B cell (primary cell): ENCODE measurements at regions not wholly inside any gene's neighbourhood (a gene's known extent, or its start where the extent isn't known, plus 50 kb on each side); places are given as distances from the start of the nearest gene placed in this dataset.

Experiments used
- ATAC-seq: fragments of 200-7000 bp; cut with Tn5 transposase; one replicate; pipeline ENCODE4 v1.10.0; 2021; ENCODE audit warnings: low read depth, mild to moderate bottlenecking, moderate number of reproducible peaks, moderate library complexity
- CTCF ChIA-PET: fragments of 350-600 bp; sonication (Branson Sonifier 250); formaldehyde crosslinking; loops from one replicate; lab custom pipeline; 2021; ENCODE audit warnings: antibody characterized with exemption, inconsistent platforms; lab: Charles Lee
- POLR2A ChIA-PET: fragments of 350-600 bp; sonication (Branson Sonifier 250); formaldehyde crosslinking; loops from one replicate; lab custom pipeline; 2021; ENCODE audit warnings: antibody characterized with exemption; lab: Charles Lee
- DNase-seq: peaks from one replicate; pipeline ENCODE4 v3.0.0; 2013
- H2AFZ ChIP-seq: 2 replicates; pipeline ENCODE4 v1.6.1; 2012; ENCODE audit warnings: mild to moderate bottlenecking, low read depth, low read length; ENCODE audit not compliant: insufficient read depth, poor library complexity, severe bottlenecking
- H3K27ac ChIP-seq, 2 donors: 1 replicate in 1 of 2; 2 replicates in 1 of 2; pipeline ENCODE4 v1.5.1; 2012 to 2013; ENCODE audit warnings: low read length in 2 of 2, mild to moderate bottlenecking in 2 of 2, moderate library complexity in 1 of 2
- H3K27me3 ChIP-seq, 4 experiments: fragments of 200-600 bp in 1 of 4; sonication (generic) in 1 of 4; replicated peaks in 1 of 4; 1 replicate in 2 of 4; 2 replicates in 2 of 4; pipeline versions ENCODE4 v1.6.1 to v1.7.0; 2013 to 2016; ENCODE audit warnings: low read length in 3 of 4, mild to moderate bottlenecking in 2 of 4, mixed read lengths in 1 of 4, moderate library complexity in 1 of 4; ENCODE audit not compliant: insufficient read depth in 4 of 4, control insufficient read depth in 3 of 4; ENCODE audit errors: control extremely low read depth in 1 of 4
- H3K36me3 ChIP-seq, 2 experiments: replicated peaks in 1 of 2; 1 replicate in 1 of 2; 2 replicates in 1 of 2; pipeline versions ENCODE4 v1.6.1 to v1.7.1; 2013; ENCODE audit warnings: low read length in 1 of 2; ENCODE audit not compliant: insufficient read depth in 2 of 2, control insufficient read depth in 1 of 2; ENCODE audit errors: control extremely low read depth in 1 of 2, extremely low read depth in 1 of 2
- H3K4me1 ChIP-seq, 2 donors: fragments of 200-600 bp in 1 of 2; sonication (generic) in 1 of 2; 1 replicate in 1 of 2; 2 replicates in 1 of 2; pipeline versions ENCODE4 v1.5.1 to v1.6.1; 2013 to 2017; ENCODE audit warnings: low read length in 2 of 2; ENCODE audit not compliant: control insufficient read depth in 2 of 2, insufficient read depth in 2 of 2
- H3K4me2 ChIP-seq: replicated peaks from 2 replicates; pipeline ENCODE3; 2012; ENCODE audit warnings: mild to moderate bottlenecking, low read depth, low read length; ENCODE audit not compliant: poor library complexity, severe bottlenecking
- H3K4me3 ChIP-seq, 5 experiments: fragments of 200-600 bp in 1 of 5; sonication (generic) in 1 of 5; 1 replicate in 3 of 5; 2 replicates in 2 of 5; pipeline versions ENCODE4 v1.5.1 to v1.7.0; 2011 to 2016; ENCODE audit warnings: low read length in 4 of 5, mild to moderate bottlenecking in 4 of 5, low read depth in 2 of 5, control low read depth in 1 of 5, moderate library complexity in 1 of 5; ENCODE audit not compliant: insufficient read depth in 1 of 5; ENCODE audit errors: control extremely low read depth in 1 of 5, extremely low read depth in 1 of 5
- H3K79me2 ChIP-seq: fragments of 200-600 bp; sonication (generic); one replicate; pipeline ENCODE4 v1.6.0; 2016; ENCODE audit warnings: low read length; ENCODE audit not compliant: control insufficient read depth, insufficient read depth
- H3K9ac ChIP-seq: fragments of 200-600 bp; sonication (generic); 2 replicates; pipeline ENCODE4 v1.6.1; 2017; ENCODE audit warnings: mild to moderate bottlenecking, low read length, moderate library complexity
- H3K9me3 ChIP-seq, 3 donors: one replicate each; pipeline versions ENCODE4 v1.6.1 to v1.7.1; 2013; ENCODE audit warnings: low read length in 2 of 3; ENCODE audit not compliant: control insufficient read depth in 2 of 3, insufficient read depth in 1 of 3; ENCODE audit errors: control extremely low read depth in 1 of 3
- H4K20me1 ChIP-seq: 2 replicates; pipeline ENCODE4 v1.6.0; 2012; ENCODE audit warnings: mild to moderate bottlenecking, low read length; ENCODE audit not compliant: insufficient read depth, control insufficient read depth, poor library complexity, severe bottlenecking
- H3K27ac Mint-ChIP-seq: one replicate; pipeline ENCODE4 v1.8.0; 2021; ENCODE audit warnings: mixed read lengths
- H3K27me3 Mint-ChIP-seq: one replicate; pipeline ENCODE4 v1.8.0; 2021; ENCODE audit warnings: mixed read lengths
- H3K4me1 Mint-ChIP-seq: one replicate; pipeline ENCODE4 v1.8.0; 2021; ENCODE audit warnings: mixed read lengths
- H3K4me3 Mint-ChIP-seq: one replicate; pipeline ENCODE4 v1.8.0; 2021; ENCODE audit warnings: mixed read lengths
- H3K9me3 Mint-ChIP-seq: one replicate; pipeline ENCODE4 v1.8.0; 2022; ENCODE audit warnings: mixed read lengths; ENCODE audit not compliant: insufficient read depth
- EZH2 ChIP-seq: IDR thresholded peaks from 2 replicates; pipeline ENCODE4 v1.6.1; 2012; ENCODE audit warnings: borderline replicate concordance, low read depth, mild to moderate bottlenecking, moderate library complexity, low read length; ENCODE audit not compliant: insufficient read depth, poor library complexity, severe bottlenecking
- WGBS: methylation state at CpG from one replicate; pipeline ENCODE4 v1.1.5; 2013; ENCODE audit warnings: missing lambda C conversion rate; ENCODE audit not compliant: insufficient coverage; 5-methylcytosine and 5-hydroxymethylcytosine counted together
- intact Hi-C: fragments of 100-400 bp; cut with micrococcal nuclease; formaldehyde crosslinking; loops from one replicate; pipeline ENCODE4 v1.10.0; 2022
- TF ChIP-seq, protein P1 (sequence below): fragments of 200-600 bp; IDR thresholded peaks from one replicate; pipeline ENCODE4 v1.8.0; 2022; ENCODE audit warnings: antibody characterized with exemption, mild to moderate bottlenecking

- ChIA-PET POLR2A (no interaction called here), CTCF (no interaction called here)
- no peak overlapping the region for H3K4me3 ChIP-seq
- H3K36me3 ChIP-seq: no peaks in the 10 kb centered on the region
- no peaks in the 10 kb centered on the region for H3K79me2 ChIP-seq
- Mint-ChIP-seq H3K27me3 (peaks cover 3% of the 10 kb centered on the region), H3K4me1 (no peaks in the 10 kb centered on the region), H3K27ac (no peak overlapping the region), H3K9me3 (peaks cover 15% of the 10 kb centered on the region), H3K4me3 (no peak overlapping the region)
- 100% methylated on average over 3 of the region's 3 CpGs for WGBS
- no peak for ATAC-seq
- no peak overlapping the region for H3K4me2 ChIP-seq
- H3K27me3 ChIP-seq: no peaks in the 10 kb centered on the region
- H3K27ac ChIP-seq: no peak overlapping the region
- no peak for DNase-seq
- TF ChIP-seq, protein P1, sequence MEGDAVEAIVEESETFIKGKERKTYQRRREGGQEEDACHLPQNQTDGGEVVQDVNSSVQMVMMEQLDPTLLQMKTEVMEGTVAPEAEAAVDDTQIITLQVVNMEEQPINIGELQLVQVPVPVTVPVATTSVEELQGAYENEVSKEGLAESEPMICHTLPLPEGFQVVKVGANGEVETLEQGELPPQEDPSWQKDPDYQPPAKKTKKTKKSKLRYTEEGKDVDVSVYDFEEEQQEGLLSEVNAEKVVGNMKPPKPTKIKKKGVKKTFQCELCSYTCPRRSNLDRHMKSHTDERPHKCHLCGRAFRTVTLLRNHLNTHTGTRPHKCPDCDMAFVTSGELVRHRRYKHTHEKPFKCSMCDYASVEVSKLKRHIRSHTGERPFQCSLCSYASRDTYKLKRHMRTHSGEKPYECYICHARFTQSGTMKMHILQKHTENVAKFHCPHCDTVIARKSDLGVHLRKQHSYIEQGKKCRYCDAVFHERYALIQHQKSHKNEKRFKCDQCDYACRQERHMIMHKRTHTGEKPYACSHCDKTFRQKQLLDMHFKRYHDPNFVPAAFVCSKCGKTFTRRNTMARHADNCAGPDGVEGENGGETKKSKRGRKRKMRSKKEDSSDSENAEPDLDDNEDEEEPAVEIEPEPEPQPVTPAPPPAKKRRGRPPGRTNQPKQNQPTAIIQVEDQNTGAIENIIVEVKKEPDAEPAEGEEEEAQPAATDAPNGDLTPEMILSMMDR: no peak
- TF ChIP-seq EZH2: no peak
- peaks cover 0 to 14% (median 0%) of the 10 kb centered on the region in 3 donors for H3K9me3 ChIP-seq
- no peak overlapping the region for H2AFZ ChIP-seq
- H4K20me1 ChIP-seq: no peaks in the 10 kb centered on the region
- H3K4me1 ChIP-seq: no peaks in the 10 kb centered on the region
- intact Hi-C loops: no loop called here
- no peak overlapping the region for H3K9ac ChIP-seq
These were observed 107.9 kb upstream of the ECI2 start for GRCh38 chr6:4243237-4243636.

GRCh38 chr6:4242601-4243000 is 107.2 kb upstream of the ECI2 start:
- no peak for ATAC-seq
- Mint-ChIP-seq H3K9me3 (peaks cover 15% of the 10 kb centered on the region), H3K27me3 (peaks cover 3% of the 10 kb centered on the region), H3K4me1 (no peaks in the 10 kb centered on the region), H3K27ac (no peak overlapping the region), H3K4me3 (no peak overlapping the region)
- Histone ChIP-seq H3K4me2 (no peak overlapping the region), H3K79me2 (no peaks in the 10 kb centered on the region), H3K27me3 (no peaks in the 10 kb centered on the region), H3K4me1 (no peaks in the 10 kb centered on the region), H3K27ac (no peak overlapping the region), H3K36me3 (no peaks in the 10 kb centered on the region), H3K4me3 (no peak overlapping the region), H3K9ac (no peak overlapping the region), H3K9me3 (peaks cover 0 to 14% (median 0%) of the 10 kb centered on the region in 3 donors), H4K20me1 (no peaks in the 10 kb centered on the region), H2AFZ (no peak overlapping the region)
- TF ChIP-seq, protein P1: no peak
- no peak for TF ChIP-seq EZH2
- no peak for DNase-seq
- POLR2A ChIA-PET: no interaction called here
- intact Hi-C loops: no loop called here
- CTCF ChIA-PET: no interaction called here
- no CpG with 5 or more reads among the region's 4 CpGs for WGBS
